HG02763 (cell line): ENCODE measurements at regions not wholly inside any gene's neighbourhood (a gene's known extent, or its start where the extent isn't known, plus 50 kb on each side); places are given as distances from the start of the nearest gene placed in this dataset.
A peak's percentile ranks its signal among the peaks of the same experiment; 100 is the strongest.
"Not testable (repeated sequence)": the region's sequence is repeated elsewhere in the genome, so short reads cannot be mapped to it uniquely, and the experiment has no call there.

Experiments
- ATAC-seq: cut with Tn5 transposase; IDR thresholded peaks from one replicate; pipeline ENCODE4 v1.9.1; 2021; ENCODE audit warnings: mild to moderate bottlenecking, moderate library complexity; ENCODE audit not compliant: unreplicated experiment

DNA sequence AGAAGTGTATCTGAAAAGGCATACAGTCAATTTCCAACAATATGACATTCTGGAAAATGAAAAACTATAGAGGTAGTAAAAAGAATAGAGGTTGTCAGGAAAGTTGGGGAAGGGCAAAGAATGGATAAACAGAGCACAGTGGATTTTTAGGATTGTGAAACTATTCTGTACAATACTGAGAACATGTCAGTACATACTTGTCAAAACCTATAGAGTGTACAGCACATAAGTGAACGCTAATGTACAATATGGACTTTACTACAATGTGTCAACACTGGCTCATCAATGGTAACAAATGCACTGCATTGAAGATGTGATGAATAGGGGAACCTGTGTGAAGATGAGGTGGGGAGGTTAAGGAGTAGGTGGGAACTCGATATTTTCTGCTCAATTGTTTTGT lies 483.0 kb upstream of the PFKP start:
- no peak for ATAC-seq

DNA sequence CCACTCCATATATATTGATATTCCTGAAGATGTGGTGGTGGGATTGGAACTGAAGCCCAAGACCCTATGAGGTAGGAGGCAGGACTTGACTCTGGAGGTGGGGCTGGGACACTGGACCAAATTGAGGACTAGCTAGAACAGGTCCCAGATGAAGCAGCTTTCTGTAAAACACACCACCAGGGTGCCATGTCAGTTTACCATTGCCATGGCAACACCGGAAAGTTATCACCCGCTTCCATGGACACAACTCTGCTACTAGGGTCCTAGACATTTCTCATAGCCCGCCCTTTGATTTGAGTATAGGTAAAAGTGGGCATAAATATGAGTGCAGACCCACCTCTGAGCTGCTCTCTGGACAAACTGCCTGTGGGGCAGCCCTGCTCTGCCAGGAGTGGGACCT lies 490.5 kb upstream of the PFKP start:
- no peak for ATAC-seq

DNA sequence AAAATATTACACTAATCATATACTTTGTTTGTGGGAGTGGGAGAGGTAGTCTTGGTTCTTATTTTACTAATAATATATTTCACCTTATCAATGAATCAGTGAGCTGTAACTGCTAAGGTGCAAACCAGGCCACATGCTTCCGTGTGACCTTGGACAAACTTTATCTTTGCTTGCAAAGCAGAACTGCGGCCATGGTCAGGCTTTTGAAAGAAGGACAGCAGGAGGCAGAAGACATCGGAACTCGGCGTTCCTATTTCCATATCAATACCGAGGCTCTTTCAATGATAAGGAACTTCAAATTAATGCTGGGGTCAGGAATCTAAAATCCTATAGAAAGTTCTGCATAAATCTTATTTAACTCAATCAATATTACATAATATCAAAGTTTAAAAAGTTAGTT lies 491.9 kb upstream of the PFKP start:
- ATAC-seq = no peak

DNA sequence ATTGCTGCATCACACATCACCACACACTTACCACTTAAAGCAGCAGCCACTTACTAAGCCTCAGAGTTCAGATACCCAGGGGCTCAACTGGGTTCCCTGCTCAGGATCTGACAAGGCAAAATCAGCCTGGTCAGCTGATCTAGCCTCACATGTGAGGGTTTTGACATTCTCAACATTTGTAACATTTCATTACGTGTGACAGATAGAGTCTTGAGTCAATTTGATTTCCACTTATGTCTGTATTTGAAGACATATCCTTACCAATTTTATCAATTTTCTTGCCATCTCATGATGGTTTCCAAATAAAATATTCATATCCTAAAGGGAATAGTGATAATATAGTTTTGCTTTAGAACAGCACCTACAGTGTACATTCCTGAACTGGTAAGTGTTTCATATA lies 494.7 kb upstream of the PFKP start:
- ATAC-seq = no peak

DNA sequence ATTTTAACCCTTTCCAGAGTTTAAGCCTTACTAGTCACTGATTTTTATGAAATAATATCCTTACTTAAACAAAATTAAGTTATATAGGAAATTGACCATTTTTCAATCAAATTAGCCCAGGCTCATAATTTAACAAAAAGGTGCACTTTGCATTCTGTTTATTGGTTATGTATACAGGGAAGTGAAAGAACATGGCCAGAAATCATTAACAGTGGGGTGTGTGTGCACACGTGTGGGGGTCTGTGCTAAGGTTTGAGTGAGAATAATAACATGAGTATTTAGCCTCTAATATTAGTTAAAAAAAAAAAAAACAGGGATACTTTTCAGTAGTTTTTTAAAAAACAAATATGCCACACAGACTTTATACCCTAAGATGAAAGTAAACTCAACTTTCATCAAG lies 510.5 kb upstream of the PFKP start:
- peak; percentile 51 for ATAC-seq

DNA sequence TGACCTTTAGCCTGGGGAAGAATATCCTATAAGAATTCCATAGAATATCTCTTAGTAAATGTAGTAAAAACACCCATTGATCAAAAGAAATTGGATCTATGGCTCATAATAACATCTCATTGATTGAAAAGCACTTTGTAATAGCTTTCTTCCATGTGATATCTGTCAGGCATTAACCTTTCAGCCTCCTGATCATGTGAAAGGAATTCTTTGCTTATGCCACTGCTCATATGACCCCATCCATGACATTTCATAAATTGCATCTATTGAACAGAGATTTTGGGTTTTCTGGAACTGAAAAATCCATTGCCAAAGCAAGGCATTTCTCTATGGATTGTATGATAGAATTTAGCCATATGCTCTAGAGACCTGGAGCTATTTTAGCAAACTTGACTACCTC lies 519.3 kb upstream of the PFKP start:
- no peak for ATAC-seq

DNA sequence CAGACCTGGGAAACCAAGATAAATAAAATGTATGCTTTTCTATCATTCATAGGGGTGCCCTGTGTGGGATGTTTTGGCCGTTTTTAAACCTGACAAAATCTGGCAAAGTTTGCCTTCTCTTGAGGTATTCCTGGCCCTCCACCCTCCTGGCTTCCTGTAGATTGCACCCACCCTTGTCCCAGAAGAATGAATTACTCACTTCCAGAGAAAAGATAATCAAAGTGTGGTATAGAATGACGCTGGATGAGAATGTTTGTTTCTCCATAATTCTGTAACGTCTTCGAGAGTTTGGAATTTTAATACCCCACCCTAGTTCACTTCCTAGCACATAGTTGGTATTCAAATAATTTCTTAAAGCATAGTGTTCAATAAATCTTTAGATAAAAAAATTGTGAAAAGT lies 519.7 kb upstream of the PFKP start:
- no peak for ATAC-seq

DNA sequence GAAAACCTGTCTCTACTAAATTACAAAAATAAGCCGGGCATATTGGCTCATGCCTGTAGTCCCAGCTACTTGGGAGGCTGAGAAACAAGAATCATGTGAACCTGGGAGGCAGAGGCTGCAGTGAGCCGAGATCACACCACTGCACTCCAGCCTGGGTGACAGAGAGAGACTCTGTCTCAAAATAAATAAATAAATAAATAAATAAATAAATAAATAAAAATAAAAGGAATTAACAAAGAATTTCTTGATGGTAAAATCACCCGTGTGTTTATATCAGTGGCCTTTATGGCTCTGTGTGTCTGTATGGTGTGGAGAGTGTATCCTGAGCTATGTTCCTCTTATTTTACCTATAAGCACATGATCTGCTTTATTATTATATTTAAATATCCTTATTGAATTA lies 520.5 kb upstream of the PFKP start:
- ATAC-seq = not testable (repeated sequence)

DNA sequence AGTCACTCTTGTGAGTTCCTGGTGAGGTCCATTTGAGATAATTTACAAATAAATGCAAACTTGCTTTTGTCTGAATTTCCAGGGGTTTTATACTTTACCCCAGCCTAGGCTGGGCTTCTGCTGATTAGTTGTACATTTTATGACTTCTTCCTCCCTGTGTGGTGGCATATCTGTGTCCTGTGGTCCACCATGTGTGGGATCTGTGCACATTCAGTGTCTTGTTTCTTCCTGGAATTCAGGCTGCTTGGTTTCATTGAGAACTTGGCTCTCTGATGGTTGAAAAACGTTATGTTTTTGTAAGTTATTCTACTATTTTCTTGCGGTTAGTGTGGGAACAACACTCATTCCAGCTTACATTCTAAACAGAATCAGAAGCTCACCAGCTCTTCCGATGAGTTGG lies 523.4 kb upstream of the PFKP start:
- ATAC-seq = no peak

DNA sequence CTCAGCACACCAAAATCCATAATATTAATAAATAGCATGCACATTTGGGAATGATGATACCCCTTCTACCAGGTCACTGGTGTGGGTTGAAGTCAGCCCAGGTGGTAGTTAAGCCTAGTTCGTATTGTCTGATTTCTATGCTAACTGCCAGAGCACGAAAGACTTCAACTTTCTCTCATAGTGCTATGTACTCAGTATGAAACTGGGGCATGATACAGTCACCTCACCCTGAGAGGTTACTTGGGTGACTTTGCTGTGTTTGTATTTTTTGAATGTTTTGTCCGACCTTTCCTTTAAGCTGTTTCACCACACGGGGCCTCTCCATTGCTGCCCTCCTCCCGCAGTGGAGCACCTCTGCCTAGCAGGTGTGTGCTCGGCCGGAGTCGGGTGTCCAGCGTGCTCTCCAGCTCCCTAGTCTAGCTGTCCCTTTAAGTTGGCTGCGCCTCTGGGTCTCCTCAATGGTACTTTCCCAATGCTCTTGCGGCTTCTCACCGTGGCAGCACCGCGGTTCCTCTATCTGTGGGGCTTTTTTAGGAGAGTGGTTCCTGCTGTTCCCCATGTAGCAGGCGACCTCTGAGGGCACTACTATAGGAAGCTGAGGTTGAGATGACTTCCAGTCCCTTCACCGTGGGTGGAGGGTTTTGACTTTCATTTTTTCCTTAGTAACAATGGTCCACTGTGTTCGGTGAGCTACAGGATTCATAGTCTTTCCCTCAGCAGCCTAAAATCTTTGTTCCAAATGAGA lies 524.0 kb upstream of the PFKP start:
- no peak for ATAC-seq

DNA sequence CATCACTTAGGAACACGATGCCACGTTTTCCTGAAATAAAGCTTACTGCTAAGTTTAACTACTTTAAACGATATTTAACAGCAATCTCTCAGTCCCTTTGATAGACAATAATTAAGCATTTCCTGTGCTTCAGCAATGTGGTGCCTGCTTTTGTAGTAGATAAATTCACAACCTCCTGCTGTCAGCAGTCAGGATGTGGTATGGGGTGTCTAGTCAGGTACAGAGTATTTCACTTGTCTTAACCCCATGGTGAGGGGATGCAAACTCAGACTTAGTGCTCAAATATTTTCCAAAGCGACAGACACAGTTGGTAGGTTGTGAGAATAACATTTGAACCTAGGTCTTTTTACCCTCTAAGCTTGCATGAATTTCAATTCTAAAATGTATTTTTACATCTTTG lies 526.2 kb upstream of the PFKP start:
- ATAC-seq = no peak

DNA sequence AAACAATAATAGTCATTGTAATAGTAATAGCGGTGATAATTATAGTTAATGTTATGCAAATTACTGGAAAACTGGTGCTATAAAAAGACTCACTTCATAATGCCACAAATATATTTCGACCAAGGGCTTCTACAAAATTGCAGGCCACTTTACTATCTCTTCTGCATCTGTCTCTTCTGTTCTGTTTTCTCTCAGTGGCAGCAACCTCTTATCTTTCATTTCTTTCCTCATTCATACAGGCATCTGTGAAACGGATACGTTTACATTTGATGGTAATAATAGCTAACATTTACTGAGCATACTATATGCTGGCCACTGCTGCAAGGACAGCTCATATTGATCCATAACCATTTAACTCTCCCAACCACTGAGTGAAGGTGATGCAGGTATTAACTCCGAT lies 537.4 kb upstream of the PFKP start:
- no peak for ATAC-seq

DNA sequence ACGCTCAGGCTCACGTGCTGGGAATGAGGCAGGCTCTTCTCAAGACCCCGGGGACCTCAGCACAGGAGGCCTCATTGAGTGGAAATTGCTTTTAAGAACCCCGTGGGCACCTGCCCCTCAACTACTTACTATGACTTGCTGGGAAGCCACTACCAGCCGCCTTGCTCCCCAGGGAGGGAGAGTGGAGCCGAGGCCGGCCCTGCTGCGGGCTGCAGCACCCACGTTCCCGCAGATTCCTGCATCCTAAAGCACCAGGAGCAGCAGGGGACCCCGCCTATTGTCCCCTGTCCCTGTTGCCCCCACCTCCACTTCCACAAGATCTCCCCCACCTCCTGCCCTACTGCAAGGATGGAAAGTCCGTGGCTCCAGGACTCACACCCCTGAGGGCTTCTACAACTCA lies 541.6 kb upstream of the PFKP start:
- ATAC-seq = no peak

DNA sequence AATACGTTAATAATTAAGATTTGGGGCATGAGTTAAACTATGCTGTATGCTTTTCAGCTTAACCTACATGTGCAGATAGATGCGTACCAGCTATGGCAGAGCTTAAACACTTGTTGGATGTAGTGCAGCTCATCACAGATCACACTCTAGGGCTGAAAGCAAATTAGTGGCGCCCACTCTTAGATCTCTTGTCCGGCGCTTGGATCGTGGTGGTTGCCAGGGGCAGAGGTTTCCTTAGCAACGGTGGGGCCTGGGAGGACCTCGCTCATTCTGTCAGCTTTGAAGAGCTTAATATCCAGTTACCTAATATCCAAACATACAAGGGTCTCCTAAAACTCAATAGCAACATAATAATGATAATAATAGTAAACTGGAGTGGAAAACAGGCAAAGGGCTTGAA lies 548.2 kb upstream of the PFKP start:
- no peak for ATAC-seq

DNA sequence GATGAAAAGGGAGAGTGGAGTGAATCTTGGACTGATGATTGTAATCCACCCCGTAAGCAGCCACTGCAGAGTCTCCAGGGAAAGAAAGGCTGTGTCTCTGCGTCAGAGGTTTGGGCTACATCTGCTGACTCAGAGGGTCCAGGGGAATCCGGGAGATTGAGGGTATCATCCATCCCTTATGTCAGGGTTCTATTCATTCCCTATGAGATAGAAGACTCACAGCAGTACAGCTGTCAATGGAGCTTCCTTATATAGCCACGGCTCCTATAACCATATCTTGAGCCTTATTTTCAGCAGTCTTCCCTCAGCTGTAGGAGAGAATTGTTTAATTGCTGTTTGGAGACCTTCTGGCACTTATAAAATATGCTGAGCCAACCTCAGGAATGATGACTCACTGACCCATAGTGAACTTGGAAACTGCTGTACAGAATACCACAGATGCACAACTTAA lies 558.2 kb upstream of the PFKP start:
- ATAC-seq = no peak

DNA sequence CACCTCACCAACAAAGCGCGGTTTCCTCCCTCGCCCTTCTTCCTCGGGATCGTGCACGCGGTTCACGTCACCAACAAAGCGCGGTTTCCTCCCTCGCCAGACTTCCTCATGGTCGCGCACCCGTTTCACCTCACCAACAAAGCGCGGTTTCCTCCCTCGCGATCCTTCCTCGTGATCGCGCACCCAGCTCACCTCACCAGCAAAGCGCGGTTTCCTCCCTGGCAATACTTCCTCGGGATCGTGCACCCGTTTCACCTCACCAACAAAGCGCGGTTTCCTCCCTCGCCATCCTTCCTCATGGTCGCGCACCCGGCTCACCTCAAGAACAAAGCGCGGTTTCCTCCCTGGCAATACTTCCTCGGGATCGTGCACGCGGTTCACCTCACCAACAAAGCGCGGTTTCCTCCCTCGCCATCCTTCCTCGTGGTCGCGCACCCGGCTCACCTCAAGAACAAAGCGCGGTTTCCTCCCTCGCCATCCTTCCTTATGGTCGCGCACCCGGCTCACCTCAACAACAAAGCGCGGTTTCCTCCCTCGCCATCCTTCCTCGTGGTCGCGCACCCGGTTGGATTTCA lies 565.9 kb upstream of the PFKP start:
- ATAC-seq = not testable (repeated sequence)

DNA sequence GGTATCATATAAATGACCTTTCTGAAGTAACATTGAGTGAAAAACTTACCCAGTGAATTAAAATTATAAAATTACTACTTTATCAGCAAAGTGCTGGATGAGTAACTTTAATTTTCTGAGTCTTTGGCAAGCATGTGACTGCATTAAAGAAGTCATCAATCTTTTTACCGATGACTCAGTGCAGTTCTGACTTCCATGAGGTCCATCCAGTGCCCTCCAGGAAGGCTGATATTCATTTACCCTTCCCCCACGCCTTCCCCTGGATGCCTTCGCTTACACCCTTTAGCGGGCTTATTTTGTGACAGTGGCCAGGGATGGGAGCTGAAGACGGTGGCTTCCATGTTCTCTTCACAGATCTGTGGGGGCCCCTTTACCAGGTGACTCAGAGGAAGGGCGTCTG lies 572.9 kb upstream of the PFKP start:
- no peak for ATAC-seq

DNA sequence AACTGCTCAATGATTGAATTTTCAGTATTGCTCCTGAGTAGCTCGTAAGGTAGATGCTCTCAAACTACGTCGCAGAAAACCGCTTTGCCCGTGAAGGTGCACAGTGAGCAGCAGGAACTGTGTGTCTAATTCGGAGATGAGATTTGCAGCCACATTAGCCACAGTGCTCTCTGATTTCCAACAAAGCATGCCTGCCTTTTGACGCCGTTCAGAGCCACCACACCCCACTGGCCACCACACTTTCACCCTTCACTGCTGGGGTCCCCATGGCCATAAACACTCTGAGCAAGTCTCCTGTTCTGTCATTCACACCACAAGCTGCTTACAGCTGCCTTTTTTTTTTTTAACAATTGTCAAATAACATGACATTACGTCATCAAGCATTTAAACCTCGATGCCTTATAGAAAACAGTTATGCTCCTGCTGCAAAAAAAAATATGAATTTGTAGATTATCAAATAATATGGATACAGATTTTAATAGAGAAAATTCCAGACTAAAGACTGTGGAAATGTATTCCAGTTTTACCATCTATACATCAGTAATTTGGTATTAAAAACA lies 578.8 kb upstream of the PFKP start:
- ATAC-seq = no peak

DNA sequence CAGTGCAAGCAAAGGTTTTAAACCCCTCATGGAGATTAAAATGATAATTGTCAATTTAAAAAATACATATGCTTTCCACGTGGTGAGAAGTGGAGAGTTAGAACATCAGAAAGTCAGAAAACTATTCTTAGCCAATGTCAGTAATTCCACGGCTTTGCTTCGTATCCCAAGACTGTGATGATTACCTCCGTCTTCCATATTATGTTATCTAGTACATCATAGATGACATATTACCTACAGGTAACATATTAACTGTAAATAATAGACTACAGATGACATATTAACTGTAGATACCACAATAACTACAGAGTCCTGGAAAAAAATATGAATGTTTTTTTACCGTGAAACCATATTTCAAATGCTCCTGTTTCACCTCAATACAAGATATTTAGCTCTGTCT lies 579.4 kb upstream of the PFKP start:
- no peak for ATAC-seq

DNA sequence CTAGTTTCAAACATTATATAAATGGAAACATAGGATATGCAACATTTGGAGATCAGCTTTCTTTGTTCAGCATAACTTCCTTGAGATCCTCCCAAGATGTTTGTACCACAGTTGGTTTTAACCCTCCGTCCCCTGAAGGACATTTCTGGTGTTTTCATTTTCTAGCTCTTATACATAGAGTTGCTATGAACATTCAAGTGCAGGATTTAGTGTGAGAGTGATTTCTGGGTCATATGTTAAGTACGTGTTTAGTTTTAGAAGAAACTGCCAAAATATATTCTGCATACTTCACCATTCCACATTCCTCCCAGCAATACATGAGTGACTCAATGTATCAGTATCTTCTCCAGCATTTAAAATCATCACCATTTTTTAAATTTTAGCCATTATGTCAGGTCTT lies 588.7 kb upstream of the PFKP start:
- ATAC-seq = no peak

DNA sequence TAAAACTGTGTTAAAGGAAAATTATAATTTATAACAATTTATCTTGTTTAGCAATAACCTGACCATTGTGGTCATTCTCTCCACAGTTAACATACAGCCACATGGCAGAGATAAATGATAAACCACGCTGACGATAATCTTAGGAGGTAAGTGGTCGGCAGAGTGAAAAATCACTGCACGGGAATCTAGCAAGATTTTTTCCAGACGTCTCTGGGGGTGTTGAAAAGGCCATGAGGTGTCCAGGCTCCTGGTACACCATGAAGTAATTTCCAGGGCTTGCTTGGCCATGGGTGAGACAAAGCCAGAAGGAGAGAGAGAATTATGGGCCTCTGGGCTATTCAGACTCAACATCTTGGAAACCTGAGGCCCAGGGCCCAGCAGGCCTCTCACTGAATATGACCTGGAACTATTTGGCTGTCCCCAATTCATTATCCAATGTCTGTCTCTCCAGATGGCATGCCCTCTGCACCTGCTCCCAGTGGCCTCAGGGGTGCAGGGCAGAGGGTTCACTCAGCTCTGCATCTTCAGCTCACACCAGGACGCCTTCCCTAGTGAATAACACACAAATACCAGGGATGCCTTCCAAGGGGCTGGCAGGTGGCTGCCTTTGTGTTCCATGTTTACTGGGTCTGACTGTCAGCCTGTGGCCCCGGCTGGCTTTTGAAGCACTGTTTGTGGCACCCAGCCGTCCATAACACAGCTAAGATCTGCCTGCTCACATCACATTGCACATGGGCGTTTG lies 590.4 kb upstream of the PFKP start:
- no peak for ATAC-seq

DNA sequence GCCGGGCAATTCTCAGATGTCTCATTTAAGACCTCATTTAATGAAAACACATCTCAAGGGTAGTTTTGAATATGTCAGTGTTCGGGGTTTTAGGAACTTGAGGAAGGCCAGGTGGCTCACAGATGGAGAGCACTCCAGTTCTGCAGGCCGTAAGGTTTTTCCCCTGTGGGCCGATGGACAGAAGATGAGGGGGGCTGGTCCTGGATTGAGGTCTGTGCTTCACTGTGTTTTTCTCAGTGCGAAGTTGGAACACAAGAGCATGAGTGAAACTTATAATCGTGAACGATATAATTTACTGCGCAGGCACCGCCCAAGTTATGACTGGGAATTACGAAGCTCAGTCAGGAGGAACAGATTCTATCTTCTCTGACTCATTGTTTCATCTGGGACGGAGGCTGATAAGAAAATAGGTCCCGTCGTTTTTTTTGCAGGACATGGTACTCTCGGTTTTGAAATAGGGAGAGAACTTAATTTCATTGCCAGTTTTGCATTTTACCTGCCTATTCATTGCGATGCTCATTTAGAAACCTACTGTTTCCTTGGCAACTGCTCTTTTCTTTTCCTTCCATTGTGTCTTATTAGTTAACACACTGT lies 591.0 kb upstream of the PFKP start:
- no peak for ATAC-seq
